Ovary (tissue), 3 donors: ENCODE measurements at regions not wholly inside any gene's neighbourhood (a gene's known extent, or its start where the extent isn't known, plus 50 kb on each side); places are given as distances from the start of the nearest gene placed in this dataset.

ENCODE experiments used
- EP300 ChIP-seq: sonication (generic); formaldehyde crosslinking; IDR thresholded peaks from one replicate; pipeline ENCODE4 v1.6.1; 2017; ENCODE audit warnings: antibody characterized with exemption
- POLR2A ChIP-seq: fragments of 450-650 bp; IDR thresholded peaks from one replicate; pipeline ENCODE4 v1.6.1; 2017; ENCODE audit warnings: antibody characterized with exemption, mild to moderate bottlenecking, moderate library complexity
- TF ChIP-seq, protein P1 (sequence below), 3 donors: fragments of 450-650 bp in 2 of 3; fragments of 200-600 bp in 1 of 3; IDR thresholded peaks; one replicate each; pipeline versions ENCODE4 v1.5.1 to v1.8.0; 2016 to 2022; ENCODE audit warnings: antibody characterized with exemption in 3 of 3, mild to moderate bottlenecking in 1 of 3
- donor health status: DM: no; HTN: no; CAD: no.

DNA sequence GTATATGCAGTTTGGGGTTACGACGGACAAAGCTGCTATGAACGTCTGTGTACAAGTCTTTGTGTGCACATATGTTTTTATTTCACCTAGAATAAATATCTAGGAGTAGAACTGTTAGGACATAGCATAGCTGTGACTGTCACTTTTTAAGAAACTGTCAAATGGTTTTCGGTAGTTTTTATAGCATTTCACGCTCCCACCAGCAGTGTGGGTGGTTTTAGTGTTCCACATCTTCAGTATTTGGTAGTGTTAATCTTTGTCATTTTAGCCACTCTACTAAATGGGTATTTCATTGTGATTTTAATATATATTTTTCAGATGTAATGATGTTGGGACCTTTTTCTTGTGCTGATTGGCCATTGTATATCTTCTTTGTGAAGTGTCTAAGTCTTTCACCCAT, 109.1 kb upstream of the BCAT1 start:
- TF ChIP-seq POLR2A (no peak), EP300 (no peak)
- TF ChIP-seq, protein P1, sequence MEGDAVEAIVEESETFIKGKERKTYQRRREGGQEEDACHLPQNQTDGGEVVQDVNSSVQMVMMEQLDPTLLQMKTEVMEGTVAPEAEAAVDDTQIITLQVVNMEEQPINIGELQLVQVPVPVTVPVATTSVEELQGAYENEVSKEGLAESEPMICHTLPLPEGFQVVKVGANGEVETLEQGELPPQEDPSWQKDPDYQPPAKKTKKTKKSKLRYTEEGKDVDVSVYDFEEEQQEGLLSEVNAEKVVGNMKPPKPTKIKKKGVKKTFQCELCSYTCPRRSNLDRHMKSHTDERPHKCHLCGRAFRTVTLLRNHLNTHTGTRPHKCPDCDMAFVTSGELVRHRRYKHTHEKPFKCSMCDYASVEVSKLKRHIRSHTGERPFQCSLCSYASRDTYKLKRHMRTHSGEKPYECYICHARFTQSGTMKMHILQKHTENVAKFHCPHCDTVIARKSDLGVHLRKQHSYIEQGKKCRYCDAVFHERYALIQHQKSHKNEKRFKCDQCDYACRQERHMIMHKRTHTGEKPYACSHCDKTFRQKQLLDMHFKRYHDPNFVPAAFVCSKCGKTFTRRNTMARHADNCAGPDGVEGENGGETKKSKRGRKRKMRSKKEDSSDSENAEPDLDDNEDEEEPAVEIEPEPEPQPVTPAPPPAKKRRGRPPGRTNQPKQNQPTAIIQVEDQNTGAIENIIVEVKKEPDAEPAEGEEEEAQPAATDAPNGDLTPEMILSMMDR (IDR thresholded peaks at IDR 0.05): no peak
